ENCODE measurements at regions not wholly inside any gene's neighbourhood (a gene's known extent, or its start where the extent isn't known, plus 50 kb on each side); places are given as distances from the start of the nearest gene placed in this dataset.

DNA sequence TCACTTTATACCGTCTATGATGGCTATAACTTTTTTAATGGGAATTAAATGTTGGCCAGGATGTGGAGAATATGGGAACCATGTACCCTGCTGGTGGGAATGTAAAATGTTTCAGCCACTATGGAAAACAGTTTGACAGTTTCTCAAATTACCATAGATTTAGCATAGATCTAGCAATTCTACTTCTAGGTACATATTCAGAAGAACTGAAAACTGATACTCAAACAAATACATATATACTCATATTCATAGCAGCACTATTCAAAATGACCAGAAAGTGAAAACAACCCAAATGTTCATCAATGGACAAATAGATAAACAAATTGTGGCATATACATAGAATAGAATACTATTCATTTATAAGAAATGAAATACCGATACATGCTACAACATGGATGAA lies 539.4 kb downstream of the IGSF11 start:
- Histone ChIP-seq H3K36me3 (no peaks in the 10 kb centered on the region), H3K27me3 (no peaks in the 10 kb centered on the region)
- intact Hi-C loops (cut with DNase I), result no loop called here

GRCh38 chr3:118497274-118497673 lies 537.4 kb downstream of the IGSF11 start:
- intact Hi-C loops (cut with DNase I), result no loop called here
- no peak for DNase-seq
- TF ChIP-seq, protein P1, sequence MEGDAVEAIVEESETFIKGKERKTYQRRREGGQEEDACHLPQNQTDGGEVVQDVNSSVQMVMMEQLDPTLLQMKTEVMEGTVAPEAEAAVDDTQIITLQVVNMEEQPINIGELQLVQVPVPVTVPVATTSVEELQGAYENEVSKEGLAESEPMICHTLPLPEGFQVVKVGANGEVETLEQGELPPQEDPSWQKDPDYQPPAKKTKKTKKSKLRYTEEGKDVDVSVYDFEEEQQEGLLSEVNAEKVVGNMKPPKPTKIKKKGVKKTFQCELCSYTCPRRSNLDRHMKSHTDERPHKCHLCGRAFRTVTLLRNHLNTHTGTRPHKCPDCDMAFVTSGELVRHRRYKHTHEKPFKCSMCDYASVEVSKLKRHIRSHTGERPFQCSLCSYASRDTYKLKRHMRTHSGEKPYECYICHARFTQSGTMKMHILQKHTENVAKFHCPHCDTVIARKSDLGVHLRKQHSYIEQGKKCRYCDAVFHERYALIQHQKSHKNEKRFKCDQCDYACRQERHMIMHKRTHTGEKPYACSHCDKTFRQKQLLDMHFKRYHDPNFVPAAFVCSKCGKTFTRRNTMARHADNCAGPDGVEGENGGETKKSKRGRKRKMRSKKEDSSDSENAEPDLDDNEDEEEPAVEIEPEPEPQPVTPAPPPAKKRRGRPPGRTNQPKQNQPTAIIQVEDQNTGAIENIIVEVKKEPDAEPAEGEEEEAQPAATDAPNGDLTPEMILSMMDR (IDR thresholded peaks at IDR 0.05), result no peak
- no peak for TF ChIP-seq POLR2A (IDR thresholded peaks at IDR 0.05)
- Histone ChIP-seq H3K27ac (no peak overlapping the region), H3K27me3 (no peaks in the 10 kb centered on the region), H3K9me3 (no peaks in the 10 kb centered on the region), H3K4me1 (peaks cover 0 to 10% (median 3%) of the 10 kb centered on the region in 3 donors), H3K36me3 (no peaks in the 10 kb centered on the region), H3K4me3 (no peak overlapping the region)
- 82% methylated on average over 3 of the region's 3 CpGs for WGBS, 2 donors

More for the DNA sequence above, 539.4 kb downstream of the IGSF11 start:
- Histone ChIP-seq H3K4me3 (no peak overlapping the region), H3K27ac (no peak overlapping the region), H3K4me1 (no peaks in the 10 kb centered on the region), H3K9me3 (no peaks in the 10 kb centered on the region)
- no peak for DNase-seq
- 71 to 94% methylated on average over 2 of the region's 2 CpGs for WGBS, 2 donors
- TF ChIP-seq, protein P1 (IDR thresholded peaks at IDR 0.05), result peak in 1 of 6 experiments; percentile 15
- no peak for TF ChIP-seq POLR2A (IDR thresholded peaks at IDR 0.05)

- H3K36me3 ChIP-seq, result no peaks in the 10 kb centered on the region
- intact Hi-C loops (cut with DNase I), result no loop called here
- no peak overlapping the region for H3K4me3 ChIP-seq
- no peak for DNase-seq
- 34 to 40% methylated on average over 1 of the region's 1 CpG for WGBS, 2 donors
- peaks cover 0 to 10% (median 3%) of the 10 kb centered on the region in 3 donors for H3K4me1 ChIP-seq
- H3K27me3 ChIP-seq, result no peaks in the 10 kb centered on the region
- no peaks in the 10 kb centered on the region for H3K9me3 ChIP-seq
- H3K27ac ChIP-seq, result peak overlapping the region in 2 of 4 donors; percentile 3 to 23
- TF ChIP-seq POLR2A (IDR thresholded peaks at IDR 0.05), result no peak
- TF ChIP-seq, protein P1 (IDR thresholded peaks at IDR 0.05), result no peak
These were observed 533.5 kb downstream of the IGSF11 start for GRCh38 chr3:118501152-118501551.

DNA sequence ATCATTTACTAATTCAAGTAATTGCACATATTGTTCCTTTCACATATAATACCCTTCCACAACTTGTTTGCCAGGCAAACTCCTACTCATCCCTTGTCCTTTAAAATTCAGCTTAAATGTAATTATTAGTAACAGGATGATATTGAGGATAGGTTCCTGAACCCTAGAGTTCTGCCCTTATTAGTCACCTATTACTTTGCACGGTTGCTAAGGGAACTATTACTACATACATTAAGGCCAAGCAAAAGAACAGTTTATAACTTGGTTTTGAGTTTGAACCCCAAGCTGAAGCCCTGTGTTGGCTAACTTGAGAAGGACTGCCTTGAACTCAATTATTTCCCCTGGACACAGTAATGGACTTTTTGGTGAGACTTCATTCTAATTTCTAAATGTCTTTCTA lies 529.7 kb downstream of the IGSF11 start:
- Histone ChIP-seq H3K27ac (no peak overlapping the region), H3K27me3 (no peaks in the 10 kb centered on the region), H3K9me3 (no peaks in the 10 kb centered on the region), H3K4me1 (peaks cover 0 to 10% (median 3%) of the 10 kb centered on the region in 3 donors), H3K4me3 (no peak overlapping the region), H3K36me3 (no peaks in the 10 kb centered on the region)
- intact Hi-C loops (cut with DNase I), result no loop called here
- no peak for DNase-seq
- WGBS, 2 donors, result 53 to 56% methylated on average over 1 of the region's 1 CpG
- TF ChIP-seq, protein P1 (IDR thresholded peaks at IDR 0.05), result no peak
- TF ChIP-seq POLR2A (IDR thresholded peaks at IDR 0.05), result no peak

DNA sequence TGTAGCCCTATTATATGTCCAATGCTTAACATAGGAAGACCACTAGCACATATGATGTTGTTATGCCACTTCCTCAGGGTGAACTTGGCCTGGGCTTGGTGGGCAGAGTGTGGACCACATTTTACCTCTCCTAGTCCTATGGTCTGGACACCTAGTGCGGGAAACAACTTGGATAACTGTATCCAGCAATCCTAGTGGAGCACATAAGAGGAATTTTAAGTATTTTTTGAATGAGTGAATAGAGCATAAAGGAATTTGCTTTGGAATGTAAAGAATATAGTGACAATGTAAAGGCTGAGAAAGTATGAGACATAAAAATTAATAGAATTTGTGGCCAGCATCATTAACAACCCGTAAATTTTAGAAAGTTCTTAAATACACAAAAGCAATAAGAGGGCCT lies 528.9 kb downstream of the IGSF11 start:
- Histone ChIP-seq H3K36me3 (no peaks in the 10 kb centered on the region), H3K4me3 (no peak overlapping the region), H3K9me3 (no peaks in the 10 kb centered on the region), H3K27me3 (no peaks in the 10 kb centered on the region), H3K27ac (no peak overlapping the region), H3K4me1 (peaks cover 0 to 10% (median 3%) of the 10 kb centered on the region in 3 donors)
- 76 to 92% methylated on average over 2 of the region's 2 CpGs for WGBS, 2 donors
- no peak for DNase-seq
- TF ChIP-seq POLR2A (IDR thresholded peaks at IDR 0.05), result no peak
- TF ChIP-seq, protein P1 (IDR thresholded peaks at IDR 0.05), result no peak
- intact Hi-C loops (cut with DNase I), result no loop called here
